ENCODE measurements at regions not wholly inside any gene's neighbourhood (a gene's known extent, or its start where the extent isn't known, plus 50 kb on each side); places are given as distances from the start of the nearest gene placed in this dataset.

DNA sequence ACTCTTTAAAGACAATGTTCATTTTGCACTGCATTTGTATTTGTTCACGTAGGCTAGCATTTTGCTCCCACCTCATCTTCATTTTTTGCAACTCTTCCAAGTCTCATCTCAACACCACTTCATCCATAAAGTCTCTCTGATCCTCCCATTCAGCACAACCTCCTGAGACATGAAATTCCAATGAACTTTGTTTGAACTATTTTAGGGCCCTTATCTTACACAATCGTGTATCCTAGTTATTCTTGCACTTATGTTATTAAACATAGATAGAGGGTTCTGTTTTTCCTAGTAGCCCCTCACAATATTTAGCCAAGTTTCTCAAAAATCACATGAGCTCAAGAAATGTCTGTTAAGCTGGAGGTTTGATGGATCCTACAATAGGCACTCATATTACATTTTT is 500.5 kb upstream of the ADAMTS5 start:
- no peak for DNase-seq (ENCODE audit: low spot score in 2 of 2)
- intact Hi-C loops (cut with DNase I): no loop called here

DNA sequence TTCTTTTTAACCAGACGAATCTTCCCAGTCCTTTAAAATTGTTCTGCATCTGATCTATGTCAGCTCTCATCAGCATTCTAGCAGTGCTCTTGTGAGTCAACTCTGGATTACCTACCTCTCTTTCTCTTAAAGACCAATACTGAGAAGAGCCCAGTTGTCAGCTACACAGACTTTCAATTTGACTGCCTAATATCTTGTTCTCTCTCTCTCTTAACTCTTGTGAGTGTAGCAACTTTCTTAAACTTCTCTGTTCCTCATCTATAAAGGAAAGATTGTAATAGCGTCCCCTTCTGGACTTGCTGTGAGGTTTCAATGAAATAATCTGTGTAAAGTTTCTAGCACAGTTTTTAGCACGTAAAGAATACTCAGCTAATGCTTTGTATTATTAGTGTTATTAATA is 499.3 kb upstream of the ADAMTS5 start:
- Histone ChIP-seq H3K27me3 (no peaks in the 10 kb centered on the region), H3K27ac (no peak overlapping the region), H3K4me1 (no peaks in the 10 kb centered on the region), H3K4me3 (no peak overlapping the region), H3K36me3 (no peaks in the 10 kb centered on the region), H3K9me3 (no peaks in the 10 kb centered on the region)
- TF ChIP-seq, protein P1, sequence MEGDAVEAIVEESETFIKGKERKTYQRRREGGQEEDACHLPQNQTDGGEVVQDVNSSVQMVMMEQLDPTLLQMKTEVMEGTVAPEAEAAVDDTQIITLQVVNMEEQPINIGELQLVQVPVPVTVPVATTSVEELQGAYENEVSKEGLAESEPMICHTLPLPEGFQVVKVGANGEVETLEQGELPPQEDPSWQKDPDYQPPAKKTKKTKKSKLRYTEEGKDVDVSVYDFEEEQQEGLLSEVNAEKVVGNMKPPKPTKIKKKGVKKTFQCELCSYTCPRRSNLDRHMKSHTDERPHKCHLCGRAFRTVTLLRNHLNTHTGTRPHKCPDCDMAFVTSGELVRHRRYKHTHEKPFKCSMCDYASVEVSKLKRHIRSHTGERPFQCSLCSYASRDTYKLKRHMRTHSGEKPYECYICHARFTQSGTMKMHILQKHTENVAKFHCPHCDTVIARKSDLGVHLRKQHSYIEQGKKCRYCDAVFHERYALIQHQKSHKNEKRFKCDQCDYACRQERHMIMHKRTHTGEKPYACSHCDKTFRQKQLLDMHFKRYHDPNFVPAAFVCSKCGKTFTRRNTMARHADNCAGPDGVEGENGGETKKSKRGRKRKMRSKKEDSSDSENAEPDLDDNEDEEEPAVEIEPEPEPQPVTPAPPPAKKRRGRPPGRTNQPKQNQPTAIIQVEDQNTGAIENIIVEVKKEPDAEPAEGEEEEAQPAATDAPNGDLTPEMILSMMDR (IDR thresholded peaks at IDR 0.05): no peak
- intact Hi-C loops (cut with DNase I): no loop called here
- DNase-seq (ENCODE audit: low spot score in 2 of 2): no peak

More for the DNA sequence above, 500.5 kb upstream of the ADAMTS5 start:
- Histone ChIP-seq H3K36me3 (no peaks in the 10 kb centered on the region), H3K9me3 (no peaks in the 10 kb centered on the region), H3K4me1 (no peaks in the 10 kb centered on the region), H3K27me3 (no peaks in the 10 kb centered on the region), H3K27ac (no peak overlapping the region), H3K4me3 (no peak overlapping the region)
- TF ChIP-seq, protein P1 (IDR thresholded peaks at IDR 0.05): no peak

DNA sequence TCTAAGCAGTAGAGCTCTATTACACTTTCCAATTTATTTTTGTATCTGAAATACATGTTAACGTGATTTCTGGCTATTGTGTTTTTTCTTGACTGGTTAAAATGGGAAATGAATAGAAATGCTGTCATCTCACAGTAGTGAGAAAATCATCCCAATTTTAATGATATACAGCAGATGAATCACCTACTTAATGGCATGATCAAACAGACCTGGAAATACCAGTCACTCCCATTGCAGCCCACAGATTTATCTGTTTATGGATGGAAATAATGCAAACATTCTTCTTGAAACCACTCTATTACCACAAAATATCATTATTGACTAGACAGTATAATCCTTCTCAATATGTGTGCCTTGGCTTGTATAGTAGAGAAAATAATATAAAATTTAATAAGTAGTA is 497.8 kb upstream of the ADAMTS5 start:
- intact Hi-C loops (cut with DNase I): no loop called here
- H3K36me3 ChIP-seq: no peaks in the 10 kb centered on the region
- H3K4me3 ChIP-seq: no peak overlapping the region
- no peaks in the 10 kb centered on the region for H3K9me3 ChIP-seq
- H3K27me3 ChIP-seq: no peaks in the 10 kb centered on the region
- no peak overlapping the region for H3K27ac ChIP-seq
- no peak for DNase-seq (ENCODE audit: low spot score in 2 of 2)
- H3K4me1 ChIP-seq: no peaks in the 10 kb centered on the region
- TF ChIP-seq, protein P1 (IDR thresholded peaks at IDR 0.05): no peak

DNA sequence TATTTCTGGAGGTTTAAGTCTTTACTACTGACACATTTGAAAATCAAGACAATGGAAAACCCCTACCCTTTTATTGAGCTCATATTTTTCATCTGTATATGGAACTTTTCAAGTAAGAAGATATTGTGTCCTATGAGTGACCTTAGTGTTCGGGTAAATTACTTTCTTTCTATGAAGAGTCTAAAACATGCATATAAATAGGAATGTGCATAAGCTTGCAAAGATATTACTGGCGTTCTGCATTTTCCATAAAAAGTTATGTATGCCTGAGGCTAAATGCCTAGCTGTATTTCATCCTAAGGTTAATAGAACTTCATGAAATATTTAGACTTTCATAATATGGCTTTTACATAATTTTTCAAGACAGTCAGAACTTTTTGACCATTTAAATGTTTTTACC is 495.8 kb upstream of the ADAMTS5 start:
- no peaks in the 10 kb centered on the region for H3K36me3 ChIP-seq
- intact Hi-C loops (cut with DNase I): no loop called here
- H3K27me3 ChIP-seq: no peaks in the 10 kb centered on the region
- TF ChIP-seq, protein P1 (IDR thresholded peaks at IDR 0.05): no peak
- no peaks in the 10 kb centered on the region for H3K4me1 ChIP-seq
- no peaks in the 10 kb centered on the region for H3K9me3 ChIP-seq
- H3K4me3 ChIP-seq: no peak overlapping the region
- DNase-seq (ENCODE audit: low spot score in 2 of 2): no peak
- H3K27ac ChIP-seq: no peak overlapping the region

DNA sequence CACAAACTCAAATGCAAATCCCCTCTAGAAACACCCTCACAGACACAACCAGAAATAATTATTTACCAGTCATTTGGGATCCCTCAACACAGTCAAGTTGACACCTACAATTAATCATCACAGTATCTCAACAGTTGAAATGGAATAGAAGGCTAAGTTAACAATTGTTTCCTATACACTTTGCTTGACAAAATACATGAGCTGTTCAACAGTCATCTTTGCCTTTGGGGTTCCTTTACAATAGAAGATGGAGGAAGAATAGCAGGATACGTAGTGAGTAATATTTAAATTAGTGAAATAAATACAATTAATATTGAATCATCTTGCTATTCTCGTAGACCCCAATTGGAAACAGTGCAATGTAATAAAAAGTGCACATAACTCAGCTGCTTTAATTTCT is 487.3 kb upstream of the ADAMTS5 start:
- H3K27me3 ChIP-seq: no peaks in the 10 kb centered on the region
- TF ChIP-seq, protein P1 (IDR thresholded peaks at IDR 0.05): no peak
- no peaks in the 10 kb centered on the region for H3K36me3 ChIP-seq
- no peaks in the 10 kb centered on the region for H3K9me3 ChIP-seq
- no peak overlapping the region for H3K4me3 ChIP-seq
- no peaks in the 10 kb centered on the region for H3K4me1 ChIP-seq
- no peak overlapping the region for H3K27ac ChIP-seq
- intact Hi-C loops (cut with DNase I): no loop called here
- no peak for DNase-seq (ENCODE audit: low spot score in 2 of 2)

DNA sequence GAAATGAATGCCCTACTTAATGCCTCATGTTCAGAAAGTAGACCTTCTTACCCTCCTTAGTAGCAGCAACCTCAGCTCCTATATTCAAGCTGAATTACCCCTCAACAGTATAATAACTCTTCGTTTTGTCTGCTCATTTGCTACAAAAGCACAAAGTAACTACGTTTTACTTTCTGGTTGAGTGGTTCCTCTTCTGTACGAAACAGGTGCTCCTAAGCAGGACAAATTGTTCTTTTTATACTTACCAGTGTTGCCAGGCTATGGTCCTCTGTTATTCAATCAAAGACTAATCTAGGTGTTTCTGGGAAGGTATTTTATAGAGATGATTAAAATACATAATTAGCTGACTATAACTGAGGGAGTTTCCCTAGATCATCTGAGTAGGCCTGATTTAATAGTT is 484.2 kb upstream of the ADAMTS5 start:
- Histone ChIP-seq H3K36me3 (no peaks in the 10 kb centered on the region), H3K27ac (no peak overlapping the region), H3K27me3 (no peaks in the 10 kb centered on the region), H3K4me1 (no peaks in the 10 kb centered on the region), H3K4me3 (no peak overlapping the region), H3K9me3 (no peaks in the 10 kb centered on the region)
- intact Hi-C loops (cut with DNase I): no loop called here
- no peak for DNase-seq (ENCODE audit: low spot score in 2 of 2)
- TF ChIP-seq, protein P1 (IDR thresholded peaks at IDR 0.05): no peak
